BJ (cell line): ENCODE measurements at regions not wholly inside any gene's neighbourhood (a gene's known extent, or its start where the extent isn't known, plus 50 kb on each side); places are given as distances from the start of the nearest gene placed in this dataset.

Experiments
- CTCF ChIA-PET: fragments of 350-600 bp; formaldehyde crosslinking; extraction: SDS; loops from one replicate; lab custom pipeline; 2021; ENCODE audit warnings: antibody characterized with exemption, inconsistent platforms; lab: Yijun Ruan, JAX
- POLR2A ChIA-PET: fragments of 300-600 bp; sonication (Branson Sonifier 250); formaldehyde crosslinking; extraction: SDS; loops from one replicate; lab custom pipeline; 2021; ENCODE audit warnings: antibody characterized with exemption; lab: Charles Lee
- DNase-seq: peaks from one replicate; pipeline ENCODE4 v3.0.0-alpha.2; 2011; ENCODE audit warnings: low read depth
- H3K27me3 ChIP-seq: 2 replicates; pipeline ENCODE4 v1.6.0; 2011; ENCODE audit warnings: low read length; ENCODE audit not compliant: control insufficient read depth, insufficient read depth
- H3K36me3 ChIP-seq: 2 replicates; pipeline ENCODE4 v1.5.1; 2011; ENCODE audit warnings: low read length; ENCODE audit not compliant: control insufficient read depth, insufficient read depth
- H3K4me3 ChIP-seq: 2 replicates; pipeline ENCODE4 v1.5.1; 2011; ENCODE audit warnings: low read depth, mild to moderate bottlenecking, control low read depth, low read length
- CTCF ChIP-seq: IDR thresholded peaks from 2 replicates; pipeline ENCODE4 v1.5.1; 2011; ENCODE audit warnings: low read depth, mild to moderate bottlenecking, control low read depth, inconsistent platforms, low read length, moderate library complexity; ENCODE audit not compliant: insufficient read depth

- H3K27me3 ChIP-seq, result no peaks in the 10 kb centered on the region
- H3K36me3 ChIP-seq, result no peaks in the 10 kb centered on the region
- TF ChIP-seq CTCF, result no peak
- H3K4me3 ChIP-seq, result no peak overlapping the region
- POLR2A ChIA-PET, result no interaction called here
- CTCF ChIA-PET, result no interaction called here
- no peak for DNase-seq
Measured at GRCh38 chr20:41989935-41990635, 371.9 kb upstream of the CHD6 start.

GRCh38 chr20:41989039-41989679 lies 371.0 kb upstream of the CHD6 start:
- CTCF ChIA-PET, result no interaction called here

GRCh38 chr20:41984031-41984430 lies 365.9 kb upstream of the CHD6 start:
- H3K36me3 ChIP-seq, result no peaks in the 10 kb centered on the region
- ChIA-PET POLR2A (no interaction called here), CTCF (no interaction called here)
- no peak for DNase-seq
- no peak overlapping the region for H3K4me3 ChIP-seq
- no peak for TF ChIP-seq CTCF
- H3K27me3 ChIP-seq, result no peaks in the 10 kb centered on the region

More at GRCh38 chr20:41989039-41989679, 371.0 kb upstream of the CHD6 start:
- H3K4me3 ChIP-seq, result no peak overlapping the region
- no peaks in the 10 kb centered on the region for H3K27me3 ChIP-seq
- POLR2A ChIA-PET, result no interaction called here
- no peak for TF ChIP-seq CTCF
- no peaks in the 10 kb centered on the region for H3K36me3 ChIP-seq
- DNase-seq, result no peak

GRCh38 chr20:41983159-41983558 lies 365.0 kb upstream of the CHD6 start:
- TF ChIP-seq CTCF, result no peak

GRCh38 chr20:41981746-41982145 lies 363.6 kb upstream of the CHD6 start:
- POLR2A ChIA-PET, result no interaction called here
- Histone ChIP-seq H3K36me3 (no peaks in the 10 kb centered on the region), H3K27me3 (no peaks in the 10 kb centered on the region), H3K4me3 (no peak overlapping the region)
- CTCF ChIA-PET, result no interaction called here
- no peak for DNase-seq
- no peak for TF ChIP-seq CTCF

More at GRCh38 chr20:41983159-41983558, 365.0 kb upstream of the CHD6 start:
- ChIA-PET CTCF (no interaction called here), POLR2A (no interaction called here)
- H3K27me3 ChIP-seq, result no peaks in the 10 kb centered on the region
- no peaks in the 10 kb centered on the region for H3K36me3 ChIP-seq
- DNase-seq, result no peak
- H3K4me3 ChIP-seq, result no peak overlapping the region
